ENCODE measurements at regions not wholly inside any gene's neighbourhood (a gene's known extent, or its start where the extent isn't known, plus 50 kb on each side); places are given as distances from the start of the nearest gene placed in this dataset.
A peak's percentile ranks its signal among the peaks of the same experiment; 100 is the strongest.
"Not testable (repeated sequence)": the region's sequence is repeated elsewhere in the genome, so short reads cannot be mapped to it uniquely, and the experiment has no call there.

DNA sequence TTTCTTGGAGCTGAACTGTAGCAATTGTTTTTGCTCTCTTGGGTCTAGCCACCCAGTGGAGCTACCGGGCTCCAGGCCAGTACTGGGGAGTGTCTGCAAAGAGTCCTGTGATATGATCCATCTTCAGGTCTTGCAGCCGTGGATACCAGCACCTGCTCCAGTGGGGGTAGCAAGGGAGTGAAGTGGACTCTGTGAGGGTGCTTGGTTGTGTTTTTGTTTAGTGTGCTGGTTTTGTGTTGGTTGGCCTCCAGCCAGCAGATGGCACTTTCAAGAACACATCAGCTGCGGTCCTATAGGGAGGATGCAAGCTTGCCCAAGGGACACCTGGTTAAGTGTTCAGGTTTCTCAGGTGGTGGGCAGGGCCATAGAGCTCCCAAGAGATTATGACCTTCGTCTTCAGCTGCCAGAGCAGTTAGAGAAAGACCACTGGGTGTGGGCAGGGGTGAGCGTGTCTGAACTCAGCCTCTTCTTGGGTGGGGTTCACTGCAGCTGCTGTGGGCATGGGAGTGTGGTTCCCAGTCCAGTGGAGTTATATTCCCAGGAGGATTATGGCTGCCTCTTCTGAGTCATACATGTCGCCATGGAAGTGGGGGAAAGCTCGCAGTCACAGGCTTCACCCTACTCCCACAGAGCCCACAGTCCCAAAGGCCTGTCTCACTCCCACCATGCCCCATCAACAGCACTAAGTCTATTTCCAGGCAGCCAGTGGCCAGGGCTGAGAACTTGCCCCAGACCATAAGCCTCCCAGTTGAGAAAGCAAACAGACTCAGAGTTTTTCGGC, 811.6 kb downstream of the GLUD2 start:
- no peak for DNase-seq (ENCODE audit: low spot score)
- TF ChIP-seq, protein P1, sequence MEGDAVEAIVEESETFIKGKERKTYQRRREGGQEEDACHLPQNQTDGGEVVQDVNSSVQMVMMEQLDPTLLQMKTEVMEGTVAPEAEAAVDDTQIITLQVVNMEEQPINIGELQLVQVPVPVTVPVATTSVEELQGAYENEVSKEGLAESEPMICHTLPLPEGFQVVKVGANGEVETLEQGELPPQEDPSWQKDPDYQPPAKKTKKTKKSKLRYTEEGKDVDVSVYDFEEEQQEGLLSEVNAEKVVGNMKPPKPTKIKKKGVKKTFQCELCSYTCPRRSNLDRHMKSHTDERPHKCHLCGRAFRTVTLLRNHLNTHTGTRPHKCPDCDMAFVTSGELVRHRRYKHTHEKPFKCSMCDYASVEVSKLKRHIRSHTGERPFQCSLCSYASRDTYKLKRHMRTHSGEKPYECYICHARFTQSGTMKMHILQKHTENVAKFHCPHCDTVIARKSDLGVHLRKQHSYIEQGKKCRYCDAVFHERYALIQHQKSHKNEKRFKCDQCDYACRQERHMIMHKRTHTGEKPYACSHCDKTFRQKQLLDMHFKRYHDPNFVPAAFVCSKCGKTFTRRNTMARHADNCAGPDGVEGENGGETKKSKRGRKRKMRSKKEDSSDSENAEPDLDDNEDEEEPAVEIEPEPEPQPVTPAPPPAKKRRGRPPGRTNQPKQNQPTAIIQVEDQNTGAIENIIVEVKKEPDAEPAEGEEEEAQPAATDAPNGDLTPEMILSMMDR (IDR thresholded peaks at IDR 0.05) = no peak
- Histone ChIP-seq H3K4me3 (no peak overlapping the region), H3K27ac (no peak overlapping the region)

DNA sequence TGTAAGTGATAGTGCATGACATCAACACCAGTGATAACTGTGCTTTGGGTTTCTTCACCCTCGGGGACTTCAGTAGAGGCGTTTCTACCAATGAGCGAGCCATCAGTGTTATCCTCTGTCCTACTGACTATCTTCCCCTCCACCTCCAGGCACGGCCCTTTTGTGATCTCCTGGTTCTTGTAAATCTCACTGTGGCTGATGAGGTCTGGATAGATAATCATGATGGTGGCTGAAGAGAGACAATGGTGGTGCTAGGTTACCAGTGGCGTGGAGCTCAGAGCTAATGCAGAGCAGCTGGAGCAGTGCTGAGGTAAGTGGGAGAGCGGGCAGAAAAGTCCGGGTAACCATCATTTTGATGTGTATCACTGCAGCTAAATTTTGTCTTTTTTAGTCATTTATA, 816.6 kb downstream of the GLUD2 start:
- TF ChIP-seq, protein P1 (IDR thresholded peaks at IDR 0.05) = no peak
- no peak overlapping the region for H3K27ac ChIP-seq
- no peak overlapping the region for H3K4me3 ChIP-seq
- DNase-seq (ENCODE audit: low spot score) = no peak

DNA sequence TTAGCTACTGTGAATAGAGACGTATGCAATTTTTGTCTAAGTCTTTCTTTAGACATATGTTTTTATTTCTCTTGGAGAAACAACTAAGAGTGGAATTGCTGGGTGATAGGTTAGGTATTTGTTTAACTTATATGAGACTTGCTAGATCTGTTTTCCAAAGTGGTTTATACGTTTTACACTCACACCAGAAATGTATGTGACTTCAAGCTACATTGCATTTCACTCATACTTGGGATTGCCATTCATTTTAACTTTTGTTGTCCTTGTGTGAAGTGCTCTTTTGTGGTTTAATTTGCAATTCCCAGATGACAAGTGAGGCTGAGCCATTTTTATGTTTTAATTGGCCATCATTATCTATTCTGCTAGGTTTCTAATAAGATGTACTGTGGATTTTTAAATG, 817.2 kb downstream of the GLUD2 start:
- no peak overlapping the region for H3K27ac ChIP-seq
- TF ChIP-seq, protein P1 (IDR thresholded peaks at IDR 0.05) = no peak
- DNase-seq (ENCODE audit: low spot score) = no peak
- no peak overlapping the region for H3K4me3 ChIP-seq

DNA sequence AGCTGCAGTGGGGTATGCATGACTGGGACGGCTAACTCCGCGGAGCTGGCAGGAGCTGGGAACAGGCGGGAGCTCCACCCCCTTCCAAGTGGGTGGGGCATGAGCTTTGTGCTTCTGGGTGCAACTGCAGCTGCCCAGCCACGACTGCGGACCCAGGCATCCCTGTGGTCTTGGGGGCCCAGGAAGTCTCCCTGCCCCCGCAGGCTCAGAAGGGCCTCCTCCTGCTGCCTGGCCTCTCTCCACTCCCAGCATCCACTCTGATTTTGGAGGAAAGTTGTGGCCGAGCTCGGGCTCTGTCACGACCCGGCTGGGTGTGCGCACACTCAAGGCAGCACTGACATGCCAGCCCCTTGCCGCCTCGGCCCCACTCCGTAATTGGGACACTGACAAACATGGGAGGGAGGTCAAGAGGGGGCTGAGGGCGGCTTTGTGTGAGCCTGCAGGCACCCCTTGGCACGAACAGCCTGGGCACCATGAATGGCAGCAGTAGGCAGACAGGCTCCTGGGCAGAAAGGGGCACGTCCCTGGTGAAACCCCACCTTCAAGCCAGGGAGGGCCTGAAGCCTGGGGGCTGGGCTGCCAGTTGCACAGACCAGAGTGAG, 822.6 kb downstream of the GLUD2 start:
- no peak overlapping the region for H3K27ac ChIP-seq
- H3K4me3 ChIP-seq = no peak overlapping the region
- DNase-seq (ENCODE audit: low spot score) = peak; percentile 68
- TF ChIP-seq, protein P1 (IDR thresholded peaks at IDR 0.05) = no peak

DNA sequence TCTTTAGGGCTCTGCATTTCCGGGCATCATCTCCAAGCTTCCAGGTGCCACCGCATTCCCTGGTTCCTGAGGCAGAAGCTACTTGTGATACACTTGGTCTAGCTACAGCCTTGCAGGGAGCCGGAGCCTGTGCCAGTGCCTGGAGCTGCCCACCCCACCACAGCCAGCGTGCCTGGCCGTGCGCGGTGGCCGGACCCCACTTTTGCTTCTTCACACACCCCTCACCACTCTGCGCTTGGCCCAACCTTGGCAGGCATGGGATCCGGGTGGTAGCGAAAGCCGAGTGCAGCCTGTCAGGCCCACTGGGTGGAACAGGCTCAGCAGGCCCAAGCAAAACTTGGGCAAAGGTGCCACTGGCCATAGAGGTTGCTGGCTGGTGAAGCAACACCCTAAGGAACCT, 823.7 kb downstream of the GLUD2 start:
- Histone ChIP-seq H3K4me3 (no peak overlapping the region), H3K27ac (no peak overlapping the region)
- DNase-seq (ENCODE audit: low spot score) = peak; percentile 57
- TF ChIP-seq, protein P1 (IDR thresholded peaks at IDR 0.05) = no peak

DNA sequence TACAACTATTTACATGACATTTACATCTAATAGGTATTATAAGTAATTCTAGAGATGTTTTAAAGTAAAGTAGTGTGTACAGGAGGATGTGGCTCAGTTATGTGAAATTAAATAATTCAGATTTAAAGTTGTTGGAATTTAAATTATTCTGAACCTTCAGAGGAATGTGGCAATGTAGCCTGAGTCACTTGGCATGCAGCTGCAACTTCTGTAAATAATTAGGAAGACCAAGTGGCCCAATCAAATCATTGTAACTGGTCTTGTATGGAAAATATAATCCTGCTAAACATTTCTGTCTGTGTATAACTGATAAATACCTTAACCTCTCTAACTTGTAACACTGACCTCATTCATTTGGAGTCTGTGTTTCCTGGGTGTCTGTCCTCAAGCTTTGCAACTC, 828.9 kb downstream of the GLUD2 start:
- TF ChIP-seq, protein P1 (IDR thresholded peaks at IDR 0.05) = no peak

DNA sequence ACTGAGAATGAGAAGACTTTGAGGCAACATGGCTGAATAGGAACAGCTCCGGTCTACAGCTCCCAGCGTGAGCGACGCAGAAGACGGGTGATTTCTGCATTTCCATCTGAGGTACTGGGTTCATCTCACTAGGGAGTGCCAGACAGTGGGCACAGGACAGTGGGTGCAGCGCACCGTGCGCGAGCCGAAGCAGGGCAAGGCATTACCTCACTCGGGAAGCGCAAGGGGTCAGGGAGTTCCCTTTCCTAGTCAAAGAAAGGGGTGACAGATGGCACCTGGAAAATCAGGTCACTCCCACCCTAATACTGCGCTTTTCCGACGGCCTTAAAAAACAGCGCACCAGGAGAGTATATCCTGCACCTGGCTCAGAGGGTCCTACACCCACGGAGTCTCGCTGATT, 829.9 kb downstream of the GLUD2 start:
- not testable (repeated sequence) for DNase-seq (ENCODE audit: low spot score); H3K27ac ChIP-seq; H3K4me3 ChIP-seq

More for the DNA sequence above, 828.9 kb downstream of the GLUD2 start:
- Histone ChIP-seq H3K27ac (no peak overlapping the region), H3K4me3 (no peak overlapping the region)
- no peak for DNase-seq (ENCODE audit: low spot score)

All from coronary artery (tissue), 2 donors.